Right forelimb (tissue), 1 donor: ENCODE measurements at regions not wholly inside any gene's neighbourhood (a gene's known extent, or its start where the extent isn't known, plus 50 kb on each side); places are given as distances from the start of the nearest gene placed in this dataset.
"Not testable (repeated sequence)": the region's sequence is repeated elsewhere in the genome, so short reads cannot be mapped to it uniquely, and the experiment has no call there.

Source experiments
- DNase-seq: peaks from one replicate; pipeline ENCODE4 v3.0.0-alpha.2; 2018

- no peak for DNase-seq
Measured at GRCh38 chr22:48717883-48718817, 1109.5 kb downstream of the BRD1 start.

GRCh38 chr22:48717076-48717810 is 1110.4 kb downstream of the BRD1 start:
- DNase-seq, result no peak

GRCh38 chr22:48716154-48716553 is 1111.5 kb downstream of the BRD1 start:
- not testable (repeated sequence) for DNase-seq

- no peak for DNase-seq
Measured at GRCh38 chr22:48715511-48715910, 1112.2 kb downstream of the BRD1 start.

GRCh38 chr22:48714231-48714630 is 1113.4 kb downstream of the BRD1 start:
- no peak for DNase-seq

- DNase-seq, result no peak
Measured at GRCh38 chr22:48713272-48714205, 1114.1 kb downstream of the BRD1 start.

- no peak for DNase-seq
Measured at GRCh38 chr22:48712558-48713271, 1115.0 kb downstream of the BRD1 start.

GRCh38 chr22:48711669-48712068 is 1116.0 kb downstream of the BRD1 start:
- DNase-seq, result no peak

- no peak for DNase-seq
Measured at GRCh38 chr22:48711031-48711431, 1116.6 kb downstream of the BRD1 start.

GRCh38 chr22:48710410-48710809 is 1117.3 kb downstream of the BRD1 start:
- no peak for DNase-seq

- no peak for DNase-seq
Measured at GRCh38 chr22:48709976-48710375, 1117.7 kb downstream of the BRD1 start.

- DNase-seq, result no peak
Measured at GRCh38 chr22:48709453-48709852, 1118.2 kb downstream of the BRD1 start.

- DNase-seq, result no peak
Measured at GRCh38 chr22:48708558-48709245, 1119.0 kb downstream of the BRD1 start.

GRCh38 chr22:48707763-48708557 is 1119.7 kb downstream of the BRD1 start:
- no peak for DNase-seq

GRCh38 chr22:48706934-48707762 is 1120.5 kb downstream of the BRD1 start:
- no peak for DNase-seq

- DNase-seq, result no peak
Measured at GRCh38 chr22:48705917-48706605, 1121.6 kb downstream of the BRD1 start.

- no peak for DNase-seq
Measured at GRCh38 chr22:48705159-48705916, 1122.3 kb downstream of the BRD1 start.

- DNase-seq, result no peak
Measured at GRCh38 chr22:48704335-48704734, 1123.3 kb downstream of the BRD1 start.
